A549 (cell line): ENCODE measurements at regions not wholly inside any gene's neighbourhood (a gene's known extent, or its start where the extent isn't known, plus 50 kb on each side); places are given as distances from the start of the nearest gene placed in this dataset.

Experiments used
- TF ChIP-seq, protein P1 (sequence below): fragments of 200-600 bp; sonication (generic); IDR thresholded peaks from 2 replicates; pipeline ENCODE4 v1.6.1; 2016; ENCODE audit warnings: antibody characterized with exemption, mild to moderate bottlenecking, moderate library complexity
- TF ChIP-seq, protein P2 (sequence below): fragments of >200 bp; sonication (Bioruptor Twin); formaldehyde crosslinking; IDR thresholded peaks from 3 replicates; pipeline ENCODE4 v1.5.1; 2016

DNA sequence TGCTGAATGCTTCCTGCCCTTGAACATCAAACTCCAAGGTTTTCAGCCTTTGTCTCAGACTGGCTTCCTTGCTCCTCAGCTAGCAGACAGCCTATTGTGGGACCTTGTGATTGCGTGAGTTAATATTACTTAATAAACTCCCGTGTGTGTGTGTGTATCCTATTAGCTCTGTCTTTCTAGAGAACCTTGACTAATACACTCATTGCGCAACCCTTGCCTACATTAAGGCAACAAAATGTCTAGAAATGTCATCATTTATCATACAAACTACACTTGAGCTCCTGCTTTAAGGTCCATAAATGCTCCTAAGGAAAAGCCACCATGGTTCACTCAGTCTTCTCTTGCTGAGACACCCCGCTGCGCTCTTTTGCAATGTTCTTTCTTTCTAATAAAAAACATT lies 2861.0 kb downstream of the PCDH9 start:
- TF ChIP-seq, protein P1, sequence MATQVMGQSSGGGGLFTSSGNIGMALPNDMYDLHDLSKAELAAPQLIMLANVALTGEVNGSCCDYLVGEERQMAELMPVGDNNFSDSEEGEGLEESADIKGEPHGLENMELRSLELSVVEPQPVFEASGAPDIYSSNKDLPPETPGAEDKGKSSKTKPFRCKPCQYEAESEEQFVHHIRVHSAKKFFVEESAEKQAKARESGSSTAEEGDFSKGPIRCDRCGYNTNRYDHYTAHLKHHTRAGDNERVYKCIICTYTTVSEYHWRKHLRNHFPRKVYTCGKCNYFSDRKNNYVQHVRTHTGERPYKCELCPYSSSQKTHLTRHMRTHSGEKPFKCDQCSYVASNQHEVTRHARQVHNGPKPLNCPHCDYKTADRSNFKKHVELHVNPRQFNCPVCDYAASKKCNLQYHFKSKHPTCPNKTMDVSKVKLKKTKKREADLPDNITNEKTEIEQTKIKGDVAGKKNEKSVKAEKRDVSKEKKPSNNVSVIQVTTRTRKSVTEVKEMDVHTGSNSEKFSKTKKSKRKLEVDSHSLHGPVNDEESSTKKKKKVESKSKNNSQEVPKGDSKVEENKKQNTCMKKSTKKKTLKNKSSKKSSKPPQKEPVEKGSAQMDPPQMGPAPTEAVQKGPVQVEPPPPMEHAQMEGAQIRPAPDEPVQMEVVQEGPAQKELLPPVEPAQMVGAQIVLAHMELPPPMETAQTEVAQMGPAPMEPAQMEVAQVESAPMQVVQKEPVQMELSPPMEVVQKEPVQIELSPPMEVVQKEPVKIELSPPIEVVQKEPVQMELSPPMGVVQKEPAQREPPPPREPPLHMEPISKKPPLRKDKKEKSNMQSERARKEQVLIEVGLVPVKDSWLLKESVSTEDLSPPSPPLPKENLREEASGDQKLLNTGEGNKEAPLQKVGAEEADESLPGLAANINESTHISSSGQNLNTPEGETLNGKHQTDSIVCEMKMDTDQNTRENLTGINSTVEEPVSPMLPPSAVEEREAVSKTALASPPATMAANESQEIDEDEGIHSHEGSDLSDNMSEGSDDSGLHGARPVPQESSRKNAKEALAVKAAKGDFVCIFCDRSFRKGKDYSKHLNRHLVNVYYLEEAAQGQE = no peak
- TF ChIP-seq, protein P2, sequence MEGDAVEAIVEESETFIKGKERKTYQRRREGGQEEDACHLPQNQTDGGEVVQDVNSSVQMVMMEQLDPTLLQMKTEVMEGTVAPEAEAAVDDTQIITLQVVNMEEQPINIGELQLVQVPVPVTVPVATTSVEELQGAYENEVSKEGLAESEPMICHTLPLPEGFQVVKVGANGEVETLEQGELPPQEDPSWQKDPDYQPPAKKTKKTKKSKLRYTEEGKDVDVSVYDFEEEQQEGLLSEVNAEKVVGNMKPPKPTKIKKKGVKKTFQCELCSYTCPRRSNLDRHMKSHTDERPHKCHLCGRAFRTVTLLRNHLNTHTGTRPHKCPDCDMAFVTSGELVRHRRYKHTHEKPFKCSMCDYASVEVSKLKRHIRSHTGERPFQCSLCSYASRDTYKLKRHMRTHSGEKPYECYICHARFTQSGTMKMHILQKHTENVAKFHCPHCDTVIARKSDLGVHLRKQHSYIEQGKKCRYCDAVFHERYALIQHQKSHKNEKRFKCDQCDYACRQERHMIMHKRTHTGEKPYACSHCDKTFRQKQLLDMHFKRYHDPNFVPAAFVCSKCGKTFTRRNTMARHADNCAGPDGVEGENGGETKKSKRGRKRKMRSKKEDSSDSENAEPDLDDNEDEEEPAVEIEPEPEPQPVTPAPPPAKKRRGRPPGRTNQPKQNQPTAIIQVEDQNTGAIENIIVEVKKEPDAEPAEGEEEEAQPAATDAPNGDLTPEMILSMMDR = no peak
